Fibroblast of skin of left biceps (primary cell): ENCODE measurements at regions not wholly inside any gene's neighbourhood (a gene's known extent, or its start where the extent isn't known, plus 50 kb on each side); places are given as distances from the start of the nearest gene placed in this dataset.
"Not testable (repeated sequence)": the region's sequence is repeated elsewhere in the genome, so short reads cannot be mapped to it uniquely, and the experiment has no call there.

Experiments
- DNase-seq, 2 experiments: peaks; one replicate each; pipeline ENCODE4 v3.0.0-alpha.2; 2013; ENCODE audit warnings: low read depth in 2 of 2

DNA sequence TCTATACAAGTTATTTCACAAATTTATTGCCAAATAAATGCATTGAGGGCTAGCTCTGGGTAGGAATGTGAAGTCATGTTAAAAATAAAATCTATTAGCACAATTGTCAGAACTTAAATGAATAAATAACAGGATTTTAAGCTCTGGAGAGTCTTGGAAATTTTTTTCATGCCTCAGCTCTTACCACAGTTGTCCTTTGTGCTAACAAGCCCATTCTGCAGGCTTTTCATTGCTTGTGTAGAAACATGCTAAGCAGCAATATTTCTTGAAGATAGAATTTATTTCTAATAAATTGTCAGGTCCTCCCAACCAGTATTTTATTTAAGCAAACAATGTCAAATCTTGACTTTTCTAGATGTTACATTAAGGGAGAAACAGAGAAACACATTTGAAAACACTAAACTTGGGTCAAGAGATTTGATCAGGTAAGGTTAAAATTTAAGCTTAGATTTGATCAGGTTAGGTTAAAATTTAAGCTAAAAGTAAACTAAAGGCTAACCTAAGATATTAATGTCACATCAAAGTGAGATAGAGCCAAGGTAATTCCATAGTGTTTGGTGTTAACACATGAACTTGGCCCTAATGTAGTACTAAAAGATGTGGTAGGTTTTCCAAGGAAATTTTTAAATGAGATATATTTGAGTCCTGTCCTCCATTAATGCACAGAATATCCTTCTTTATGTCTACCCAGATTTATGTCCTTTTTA lies 179.1 kb upstream of the IL1RAPL1 start:
- no peak for DNase-seq

DNA sequence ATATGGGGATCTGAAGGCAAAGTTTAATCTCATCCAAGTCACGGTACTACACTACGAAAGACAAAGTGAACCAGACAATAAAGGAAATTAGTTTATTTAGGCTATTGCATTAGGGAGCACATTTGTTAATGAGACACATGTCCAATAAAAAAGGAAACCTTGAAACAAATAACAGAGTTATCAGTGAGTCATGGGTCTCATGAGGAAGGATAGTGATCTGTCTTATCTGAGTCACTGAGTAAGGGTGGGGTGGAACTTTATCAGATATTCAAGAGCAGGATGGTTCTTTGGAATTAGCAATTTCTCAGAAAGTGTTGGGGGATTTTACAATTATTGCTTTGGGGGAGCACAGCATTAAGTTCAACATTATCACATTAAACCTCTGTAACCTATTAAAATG lies 188.9 kb upstream of the IL1RAPL1 start:
- DNase-seq = no peak

DNA sequence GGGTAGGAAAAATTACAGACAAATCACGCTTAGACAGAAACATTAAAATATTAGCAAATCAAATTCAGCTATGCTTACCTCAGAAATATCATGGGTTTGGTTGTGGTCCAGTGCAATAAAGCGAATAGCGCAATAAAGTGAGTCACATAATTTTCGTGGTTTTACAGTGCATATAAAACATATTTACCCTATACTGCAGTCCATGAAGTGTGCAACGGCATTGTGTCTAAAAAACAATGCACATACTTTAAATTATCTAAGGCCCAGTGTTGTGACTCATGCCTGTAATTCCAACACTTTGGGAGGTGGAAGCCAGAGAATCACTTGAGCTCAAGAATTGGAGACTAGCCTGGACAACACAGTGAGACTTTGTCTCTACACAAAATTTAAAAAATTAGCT lies 195.7 kb upstream of the IL1RAPL1 start:
- no peak for DNase-seq

DNA sequence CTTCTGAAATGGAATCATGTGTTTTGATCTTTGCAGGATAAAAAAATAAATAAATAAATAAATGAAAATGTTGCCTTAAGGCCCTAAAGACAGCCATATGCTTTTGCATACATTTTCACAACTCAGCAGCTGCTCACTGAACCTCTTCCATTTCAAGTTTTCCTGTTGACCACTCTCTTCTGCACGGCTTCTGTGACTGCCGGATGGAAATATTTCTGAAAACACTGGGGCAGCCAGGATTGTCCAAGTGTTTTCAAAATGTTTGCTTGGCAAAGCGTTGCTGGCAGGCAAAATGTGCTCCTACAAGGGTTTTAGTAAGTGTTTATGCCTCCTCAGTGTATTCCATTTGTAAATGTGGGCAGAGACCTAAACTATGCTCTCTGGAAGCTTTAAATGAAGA lies 208.1 kb upstream of the IL1RAPL1 start:
- no peak for DNase-seq

DNA sequence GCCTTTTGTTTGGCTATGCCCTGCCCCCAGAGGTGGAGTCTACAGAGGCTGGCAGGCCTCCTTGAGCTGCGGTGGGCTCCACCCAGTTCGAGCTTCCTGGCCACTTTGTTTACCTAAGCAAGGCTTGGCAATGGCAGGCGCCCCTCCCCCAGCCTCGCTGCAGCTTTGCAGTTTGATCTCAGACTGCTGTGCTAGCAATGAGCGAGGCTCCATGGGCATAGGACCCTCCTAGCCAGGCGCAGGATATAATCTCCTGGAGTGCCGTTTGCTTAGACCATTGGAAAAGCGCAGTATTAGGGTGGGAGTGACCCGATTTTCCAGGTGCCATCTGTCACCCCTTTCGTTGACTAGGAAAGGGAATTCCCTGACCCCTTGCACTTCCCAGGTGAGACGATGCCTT lies 219.6 kb upstream of the IL1RAPL1 start:
- not testable (repeated sequence) for DNase-seq

DNA sequence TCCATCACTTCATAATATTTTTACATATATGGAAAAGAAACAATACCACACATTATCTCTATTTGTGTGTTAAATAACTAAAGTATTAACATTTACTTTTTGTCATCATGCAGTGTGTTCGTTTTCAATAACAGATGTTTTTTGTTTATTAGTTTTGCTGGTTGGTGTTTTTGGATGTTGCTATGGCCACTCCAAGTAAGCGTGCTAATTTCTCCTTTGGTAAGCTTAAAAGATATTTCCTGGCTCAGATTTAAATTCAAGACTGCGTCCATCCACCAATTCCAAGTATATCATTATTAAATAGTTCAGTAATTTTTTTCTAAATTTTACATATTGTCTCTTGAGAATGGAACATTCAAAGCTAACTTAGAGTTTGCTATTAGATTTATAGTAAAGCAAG lies 235.4 kb upstream of the IL1RAPL1 start:
- DNase-seq = no peak

DNA sequence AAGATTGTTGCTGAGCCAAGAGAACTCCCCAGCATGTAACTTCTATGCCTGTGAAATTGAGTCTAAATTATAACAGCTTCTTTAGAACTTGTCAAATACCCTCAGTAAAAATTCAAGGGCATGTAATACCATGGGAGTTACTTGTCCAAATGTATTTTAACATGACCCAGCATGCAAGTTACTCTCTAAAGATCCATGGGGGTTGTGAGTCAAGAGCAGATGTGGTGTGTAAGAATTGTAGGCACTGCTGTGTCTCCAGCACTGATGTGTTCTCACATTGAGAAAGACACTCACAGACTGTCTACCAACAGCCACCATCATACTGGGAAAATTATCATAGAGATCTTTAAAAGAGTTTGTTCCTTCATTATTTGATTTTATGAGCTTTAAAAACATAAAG lies 237.4 kb upstream of the IL1RAPL1 start:
- DNase-seq = no peak

DNA sequence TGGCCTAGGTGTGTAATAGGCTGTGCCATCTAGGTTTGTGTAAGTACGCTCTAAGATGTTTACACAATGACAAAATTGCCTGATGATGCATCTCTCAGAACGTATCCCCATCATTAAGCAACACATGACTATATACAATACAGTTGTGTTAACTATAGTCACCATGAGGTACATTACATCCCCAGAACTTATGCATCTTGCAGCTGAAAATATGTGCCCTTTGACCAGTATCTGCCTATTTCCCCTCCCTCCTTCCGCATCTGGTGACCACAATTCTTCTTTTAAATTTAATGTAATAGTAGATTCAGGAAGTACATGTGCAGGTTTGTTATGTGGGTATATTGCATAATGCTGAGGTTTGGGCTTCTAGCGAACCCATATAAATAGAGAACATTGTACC lies 239.8 kb upstream of the IL1RAPL1 start:
- no peak for DNase-seq

DNA sequence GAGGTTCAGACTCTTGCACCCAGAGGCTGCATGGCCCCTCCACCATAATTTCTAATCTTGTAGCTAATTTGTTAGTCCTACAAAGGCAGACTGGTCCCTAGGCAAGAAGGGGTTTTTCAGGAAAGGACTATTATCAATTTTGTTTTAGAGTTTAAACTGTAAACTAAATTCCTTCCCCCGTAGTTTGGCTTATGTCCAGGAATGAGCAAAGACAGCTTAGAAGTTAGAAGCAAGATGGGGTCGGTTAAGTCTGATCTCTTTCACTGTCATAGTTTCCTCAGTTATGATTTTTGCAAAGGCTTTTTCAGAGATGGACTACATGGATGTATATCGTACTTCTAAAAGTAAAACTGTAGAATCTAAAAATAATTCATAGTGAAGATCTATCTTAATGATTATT lies 258.1 kb upstream of the IL1RAPL1 start:
- no peak for DNase-seq

DNA sequence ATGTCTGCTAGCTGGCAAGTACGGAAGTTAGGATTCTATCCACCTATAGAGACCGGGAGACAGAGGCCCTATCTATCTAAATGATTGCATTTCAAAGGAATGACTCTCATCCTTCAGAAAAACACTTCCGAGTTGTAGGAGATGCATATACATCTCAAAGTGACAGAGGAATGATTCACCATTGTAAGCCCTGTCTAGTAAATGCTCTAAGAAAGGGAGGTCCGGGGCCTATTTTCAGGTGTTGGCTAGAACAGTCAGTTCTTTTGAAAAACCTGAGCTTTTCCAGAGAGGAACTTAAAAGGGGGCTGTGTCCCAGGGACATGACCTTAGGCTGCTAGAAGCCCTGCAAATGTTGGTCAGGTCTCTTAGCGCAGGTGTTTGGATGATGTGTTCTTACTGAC lies 262.9 kb upstream of the IL1RAPL1 start:
- no peak for DNase-seq

DNA sequence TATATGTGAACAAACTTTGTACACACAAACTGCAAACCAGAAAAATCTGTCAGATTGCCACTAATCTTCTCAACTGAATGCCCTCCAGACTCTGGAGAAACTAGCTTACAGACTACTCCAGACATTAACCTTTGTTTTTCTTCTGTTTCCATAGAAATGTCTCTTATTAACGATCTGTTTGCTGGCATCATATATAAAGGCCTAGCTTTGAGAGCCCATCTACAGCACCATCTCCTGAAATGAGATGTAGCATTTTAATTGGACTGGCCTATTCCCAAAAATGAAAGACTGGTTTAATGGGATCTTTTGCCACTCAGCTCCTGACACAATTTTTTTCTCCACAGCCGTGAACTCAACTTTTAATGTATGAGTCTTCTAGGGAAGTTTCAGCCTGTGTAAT lies 266.0 kb upstream of the IL1RAPL1 start:
- no peak for DNase-seq

DNA sequence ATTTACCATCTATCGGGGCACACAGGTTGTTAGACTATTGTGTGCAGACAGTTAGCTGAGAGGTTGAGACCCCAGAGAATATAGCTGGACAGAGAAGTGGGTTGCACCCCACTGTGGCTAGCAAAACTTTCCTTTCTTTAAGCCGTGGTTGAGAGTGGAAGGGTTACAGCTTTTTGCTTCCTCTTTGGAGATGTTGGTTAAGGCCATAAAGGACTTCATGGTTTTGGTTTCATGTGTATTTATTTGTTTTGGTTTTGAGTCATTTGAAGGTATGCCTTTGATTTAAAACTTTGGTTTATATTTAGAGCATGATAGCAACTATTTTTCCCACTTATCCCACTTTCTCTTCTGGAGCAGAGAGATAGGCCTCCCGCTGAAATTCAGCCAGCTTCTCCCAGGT lies 274.3 kb upstream of the IL1RAPL1 start:
- DNase-seq = no peak

DNA sequence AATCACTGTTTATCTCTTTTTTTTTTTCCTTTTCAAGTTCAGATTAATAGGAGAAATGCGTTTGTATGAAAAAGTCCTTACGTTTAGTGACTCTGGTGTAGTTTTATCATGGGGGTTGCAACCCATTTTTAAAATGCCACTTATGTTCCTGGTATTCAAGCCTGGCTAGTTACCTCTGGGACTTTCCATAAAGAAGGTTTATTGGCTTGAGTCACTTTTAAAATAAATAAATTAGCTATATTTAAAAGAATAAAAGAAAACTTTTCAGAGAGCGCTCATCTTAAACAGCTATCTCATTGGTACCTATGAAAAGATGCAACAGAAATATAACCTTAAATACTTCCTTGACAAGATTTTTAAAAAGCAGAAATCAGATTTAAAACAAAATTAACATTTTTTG lies 275.0 kb upstream of the IL1RAPL1 start:
- no peak for DNase-seq

DNA sequence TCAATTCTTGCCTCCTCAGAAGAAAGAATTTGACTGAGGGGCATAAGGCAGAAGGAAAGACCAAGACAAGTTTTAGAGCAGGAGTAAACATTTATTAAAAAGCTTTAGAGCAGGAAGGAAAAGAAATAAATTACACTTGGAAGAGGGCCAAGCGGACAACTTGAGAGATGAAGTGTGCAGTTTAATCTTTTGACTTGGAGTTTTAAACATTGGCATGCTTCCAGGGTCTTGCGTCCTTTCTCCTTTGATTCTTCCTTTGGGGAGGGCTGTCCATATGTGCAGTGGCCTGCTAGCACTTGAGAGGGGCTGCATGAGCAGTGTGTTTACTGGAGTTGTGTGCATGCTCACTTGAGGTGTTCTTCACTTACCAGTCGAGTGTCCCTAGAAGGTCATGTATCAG lies 275.8 kb upstream of the IL1RAPL1 start:
- no peak for DNase-seq

DNA sequence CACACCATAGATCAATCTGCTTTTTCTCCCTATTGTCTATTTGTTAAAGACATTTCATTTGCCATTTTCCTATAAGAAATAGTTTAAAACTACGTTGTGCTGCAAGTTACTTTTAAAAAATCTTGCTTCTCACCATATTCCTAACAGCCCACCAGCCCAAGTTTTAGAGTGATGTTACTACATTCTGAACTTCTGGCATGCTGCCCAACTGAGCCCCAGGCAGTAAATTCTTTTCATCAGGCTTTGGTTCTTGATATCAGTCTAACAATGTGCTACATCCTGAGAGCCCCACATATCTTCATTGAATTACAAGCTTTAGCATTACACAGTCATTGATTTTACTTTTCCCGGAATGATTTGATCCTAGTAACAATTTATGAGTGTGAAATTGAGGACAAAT lies 283.8 kb upstream of the IL1RAPL1 start:
- no peak for DNase-seq

DNA sequence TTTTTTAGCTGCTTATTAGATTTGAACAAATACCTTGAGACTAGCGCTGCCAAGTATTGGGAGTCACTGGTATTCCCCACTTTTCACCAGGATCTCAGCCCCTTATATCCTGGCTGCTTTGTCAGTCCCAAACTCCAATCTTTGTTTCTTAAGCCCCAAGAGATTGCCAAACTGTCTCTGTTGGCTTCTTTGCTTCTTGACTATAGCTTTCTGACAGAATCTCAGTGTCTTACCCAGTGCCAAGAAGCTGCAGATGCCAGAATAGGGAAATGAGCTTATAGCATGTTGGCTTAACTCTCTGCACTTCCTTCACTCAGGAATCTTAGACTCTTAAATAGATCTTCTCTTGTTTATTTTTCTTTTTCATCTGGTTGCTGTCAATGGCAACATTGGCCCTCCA lies 297.5 kb upstream of the DCAF8L1 start:
- no peak for DNase-seq

DNA sequence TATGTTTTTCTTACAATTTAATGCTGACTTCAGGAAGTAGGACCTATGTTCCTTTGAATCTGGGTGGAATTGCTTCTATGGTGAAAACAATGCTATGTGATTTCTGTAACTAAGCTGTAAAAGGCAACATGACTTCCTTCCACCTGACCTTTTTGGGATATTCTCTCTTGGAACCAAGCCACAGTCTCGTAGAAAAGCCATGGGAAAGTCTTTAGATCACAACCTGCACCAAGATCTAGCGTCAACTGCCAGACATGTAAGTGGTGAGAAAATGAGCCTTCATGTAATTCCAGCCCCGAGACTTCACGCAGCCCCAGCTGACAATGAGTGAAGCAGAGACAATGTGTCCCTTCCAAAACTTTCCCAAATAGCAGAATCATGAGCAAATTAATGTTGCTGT lies 297.0 kb upstream of the DCAF8L1 start:
- no peak for DNase-seq

DNA sequence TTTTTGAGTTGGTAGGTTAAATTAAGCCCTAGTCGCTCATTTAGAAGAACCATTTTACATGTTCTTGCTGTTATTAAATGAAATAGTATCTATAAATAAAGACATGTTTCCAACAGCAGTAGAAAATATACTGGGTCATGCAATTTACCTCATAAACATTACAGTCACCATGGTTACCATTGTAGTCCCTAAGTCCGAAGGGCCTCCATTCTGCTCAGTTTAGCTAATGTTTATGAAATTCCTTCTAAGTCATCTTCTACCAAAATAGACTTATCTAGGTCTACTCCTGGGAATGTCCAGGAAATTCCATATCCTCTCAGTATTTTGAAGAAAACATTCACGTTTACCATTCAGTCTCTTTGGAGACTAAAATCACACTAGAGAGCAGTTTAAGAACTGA lies 292.5 kb upstream of the DCAF8L1 start:
- DNase-seq = no peak

DNA sequence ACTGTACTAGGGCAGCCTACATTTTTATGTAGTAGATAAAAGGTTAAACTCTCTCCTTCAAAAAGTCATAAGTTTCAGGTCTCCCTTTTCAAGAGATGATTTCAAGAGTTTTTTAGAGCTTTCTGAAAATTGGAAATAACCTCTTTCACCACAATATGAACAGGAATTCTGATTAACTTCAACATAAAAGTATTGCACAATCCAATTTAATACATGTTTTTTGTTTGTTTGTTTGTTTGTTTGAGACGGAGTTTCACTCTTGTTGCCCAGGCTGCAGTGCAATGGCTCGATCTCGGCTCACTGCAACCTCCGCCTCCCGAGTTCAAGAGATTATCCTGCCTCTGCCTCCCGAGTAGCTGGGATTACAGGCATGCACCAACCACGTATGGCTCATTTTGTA lies 265.4 kb upstream of the DCAF8L1 start:
- DNase-seq = no peak

DNA sequence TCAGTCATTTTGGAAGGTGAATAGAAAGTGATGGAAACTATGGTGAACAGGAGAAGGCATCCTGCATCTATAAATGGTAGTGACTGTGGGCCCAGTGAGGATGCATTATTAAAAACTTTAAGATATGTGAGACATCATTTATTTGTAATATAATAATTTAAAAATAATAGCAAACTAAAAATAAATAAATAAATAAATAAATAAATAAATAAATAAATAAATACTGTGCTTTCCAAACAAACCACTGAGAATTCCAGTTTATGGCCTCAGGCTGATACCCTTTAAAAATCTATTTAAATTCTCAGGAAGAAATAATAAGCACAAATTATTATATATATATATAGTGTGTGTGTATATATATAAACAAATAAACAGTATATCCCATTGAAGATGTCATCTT lies 248.0 kb upstream of the DCAF8L1 start:
- DNase-seq = no peak

DNA sequence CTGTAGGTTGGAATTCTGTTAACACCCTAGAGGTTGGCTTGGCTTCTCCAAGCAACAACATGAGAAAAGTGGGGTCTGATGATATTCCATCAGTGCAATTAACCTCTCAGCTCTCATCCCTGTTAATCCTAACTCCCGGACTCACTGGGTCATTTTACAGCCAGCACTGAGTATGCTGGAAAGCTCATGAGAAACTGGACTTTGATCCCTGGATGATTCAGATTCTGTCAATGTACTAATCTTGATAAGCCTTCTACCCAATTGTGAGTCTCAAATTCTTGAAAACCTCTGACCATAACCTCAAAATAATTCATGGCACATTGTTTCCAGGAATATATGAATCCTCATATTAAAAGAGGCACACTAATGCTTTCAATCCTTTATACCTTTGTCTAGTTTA lies 244.3 kb upstream of the DCAF8L1 start:
- DNase-seq = no peak

DNA sequence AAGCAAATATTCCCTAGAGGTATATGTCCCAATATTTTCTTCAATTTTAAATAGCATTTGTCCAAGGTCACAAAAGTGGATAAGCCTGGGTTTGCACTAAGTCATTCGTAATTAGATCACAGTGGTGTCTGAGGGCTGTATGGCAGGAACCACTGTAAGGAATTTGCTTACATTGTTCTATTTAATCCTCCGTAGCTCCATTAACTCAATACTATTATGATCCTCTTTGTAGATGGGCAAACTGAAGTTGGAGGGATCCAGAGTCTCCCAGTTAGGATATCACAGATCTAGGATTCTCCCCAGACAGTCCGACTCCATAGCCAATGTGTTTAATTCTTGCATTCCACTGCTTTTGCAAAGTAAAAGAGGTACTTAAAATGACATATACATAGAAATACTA lies 242.7 kb upstream of the DCAF8L1 start:
- DNase-seq = no peak

DNA sequence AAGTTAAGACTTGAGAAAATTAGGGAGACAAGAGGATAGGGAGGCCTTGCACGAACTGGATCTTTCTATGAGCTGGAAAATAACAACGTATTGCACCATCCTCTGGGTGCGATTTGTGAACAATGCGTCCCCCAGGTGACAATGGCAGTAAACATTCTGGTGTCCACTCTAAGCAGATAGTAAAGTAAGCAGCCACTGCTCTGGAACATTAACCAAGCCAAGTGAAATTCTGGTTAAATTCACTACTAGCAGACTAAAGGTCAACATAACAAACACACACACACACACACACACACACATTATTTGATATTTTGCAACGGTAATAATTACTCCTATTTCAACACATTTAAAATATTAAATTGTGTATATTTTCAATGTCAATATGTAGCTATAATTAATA lies 242.2 kb upstream of the DCAF8L1 start:
- no peak for DNase-seq

DNA sequence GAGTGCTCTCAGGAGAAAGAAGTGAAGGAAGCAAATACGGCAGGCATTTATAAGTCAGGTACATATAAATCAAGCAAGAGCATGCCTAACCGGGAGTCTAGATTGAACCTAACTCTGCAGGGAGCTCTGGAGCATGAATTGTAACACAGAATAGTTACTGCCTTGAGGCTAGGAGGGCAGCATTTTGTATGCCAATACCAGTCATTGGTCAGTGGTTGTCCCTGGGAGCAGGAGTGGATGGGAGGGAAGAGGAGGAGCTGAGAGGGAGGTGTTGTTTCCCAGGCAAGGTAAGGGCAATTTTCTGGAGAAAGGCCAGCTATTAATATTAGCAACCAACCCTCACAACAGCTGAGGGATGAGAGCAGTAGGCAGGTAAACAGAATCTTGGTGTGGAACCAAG lies 224.7 kb upstream of the DCAF8L1 start:
- no peak for DNase-seq

DNA sequence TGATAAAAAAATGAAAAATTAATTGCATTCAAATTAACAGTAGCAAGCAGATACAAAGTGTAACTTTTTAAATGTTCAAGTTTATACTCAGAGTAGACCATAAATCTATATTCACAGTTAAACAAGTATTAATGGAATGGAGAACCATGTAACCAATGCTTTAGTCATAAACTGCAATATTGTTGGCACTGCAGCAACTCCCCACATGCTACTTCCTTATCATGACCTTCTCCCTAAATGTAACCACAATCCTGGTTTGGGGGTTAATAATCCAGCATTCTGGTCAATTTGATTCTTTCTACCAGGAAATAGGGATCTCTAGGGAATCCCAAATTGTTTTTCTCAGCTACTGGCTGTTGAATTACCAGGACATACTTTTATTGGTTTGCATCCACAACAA lies 223.9 kb upstream of the DCAF8L1 start:
- DNase-seq = no peak
